Fibroblast of lung (primary cell): ENCODE measurements at regions not wholly inside any gene's neighbourhood (a gene's known extent, or its start where the extent isn't known, plus 50 kb on each side); places are given as distances from the start of the nearest gene placed in this dataset.

ENCODE experiments used
- EZH2 ChIP-seq: IDR thresholded peaks from 2 replicates; pipeline ENCODE4 v1.5.1; 2012; ENCODE audit warnings: low read length, control low read depth, mild to moderate bottlenecking; ENCODE audit errors: missing control alignments
- TF ChIP-seq, protein P1 (sequence below), 2 donors: IDR thresholded peaks in 1 of 2; conservative IDR thresholded peaks in 1 of 2; 1 replicate in 1 of 2; 2 replicates in 1 of 2; pipeline ENCODE4 v1.5.1; 2011 to 2012; ENCODE audit warnings: low read length in 2 of 2, control low read depth in 1 of 2, inconsistent platforms in 1 of 2, low read depth in 1 of 2, mild to moderate bottlenecking in 1 of 2

DNA sequence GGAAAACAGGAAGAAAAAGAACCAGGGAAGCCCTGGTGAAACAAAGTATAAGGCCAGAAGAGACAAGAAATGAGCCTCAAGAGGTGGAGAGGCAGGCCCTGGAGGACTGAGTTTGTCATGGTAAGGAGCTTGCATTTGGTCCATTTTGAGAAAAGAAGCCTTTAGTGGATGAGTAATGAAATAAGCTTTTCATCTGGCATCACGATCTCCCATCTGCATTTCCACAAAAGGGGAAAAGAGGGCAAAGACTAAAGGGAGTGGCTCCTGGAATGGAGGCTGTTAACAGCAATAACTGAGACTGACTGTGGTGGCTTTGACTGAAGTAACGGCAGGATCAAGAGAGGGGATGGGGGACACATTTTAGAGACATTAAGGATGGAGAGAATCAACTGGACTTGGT lies 148.8 kb upstream of the NBEA start:
- TF ChIP-seq, protein P1, sequence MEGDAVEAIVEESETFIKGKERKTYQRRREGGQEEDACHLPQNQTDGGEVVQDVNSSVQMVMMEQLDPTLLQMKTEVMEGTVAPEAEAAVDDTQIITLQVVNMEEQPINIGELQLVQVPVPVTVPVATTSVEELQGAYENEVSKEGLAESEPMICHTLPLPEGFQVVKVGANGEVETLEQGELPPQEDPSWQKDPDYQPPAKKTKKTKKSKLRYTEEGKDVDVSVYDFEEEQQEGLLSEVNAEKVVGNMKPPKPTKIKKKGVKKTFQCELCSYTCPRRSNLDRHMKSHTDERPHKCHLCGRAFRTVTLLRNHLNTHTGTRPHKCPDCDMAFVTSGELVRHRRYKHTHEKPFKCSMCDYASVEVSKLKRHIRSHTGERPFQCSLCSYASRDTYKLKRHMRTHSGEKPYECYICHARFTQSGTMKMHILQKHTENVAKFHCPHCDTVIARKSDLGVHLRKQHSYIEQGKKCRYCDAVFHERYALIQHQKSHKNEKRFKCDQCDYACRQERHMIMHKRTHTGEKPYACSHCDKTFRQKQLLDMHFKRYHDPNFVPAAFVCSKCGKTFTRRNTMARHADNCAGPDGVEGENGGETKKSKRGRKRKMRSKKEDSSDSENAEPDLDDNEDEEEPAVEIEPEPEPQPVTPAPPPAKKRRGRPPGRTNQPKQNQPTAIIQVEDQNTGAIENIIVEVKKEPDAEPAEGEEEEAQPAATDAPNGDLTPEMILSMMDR (conservative IDR thresholded peaks at IDR 0.05 in 1 of 2, IDR thresholded peaks at IDR 0.05 in 1 of 2; ENCODE audit: low read depth in 1 of 2, low read length in 2 of 2) = no peak
- TF ChIP-seq EZH2 = no peak
